GM06990 (cell line): ENCODE measurements at regions not wholly inside any gene's neighbourhood (a gene's known extent, or its start where the extent isn't known, plus 50 kb on each side); places are given as distances from the start of the nearest gene placed in this dataset.

Source experiments
- DNase-seq: peaks from one replicate; pipeline ENCODE4 v3.0.0-alpha.2; 2011; ENCODE audit not compliant: insufficient read length; ENCODE audit errors: extremely low read depth
- H3K27me3 ChIP-seq: replicated peaks from 2 replicates; pipeline ENCODE4 v1.6.0; 2011; ENCODE audit warnings: low read length; ENCODE audit not compliant: control insufficient read depth, insufficient read depth
- H3K36me3 ChIP-seq: 2 replicates; pipeline ENCODE4 v1.5.1; 2011; ENCODE audit warnings: low read length; ENCODE audit not compliant: control insufficient read depth, insufficient read depth
- H3K4me3 ChIP-seq: replicated peaks from 2 replicates; pipeline ENCODE4 v1.5.1; 2011; ENCODE audit warnings: low read depth, mild to moderate bottlenecking, control low read depth, low read length
- TF ChIP-seq, protein P1 (sequence below): IDR thresholded peaks from 2 replicates; pipeline ENCODE4 v1.5.1; 2011; ENCODE audit warnings: low read length, control low read depth, mild to moderate bottlenecking, inconsistent platforms; ENCODE audit not compliant: insufficient read depth, poor library complexity, severe bottlenecking

DNA sequence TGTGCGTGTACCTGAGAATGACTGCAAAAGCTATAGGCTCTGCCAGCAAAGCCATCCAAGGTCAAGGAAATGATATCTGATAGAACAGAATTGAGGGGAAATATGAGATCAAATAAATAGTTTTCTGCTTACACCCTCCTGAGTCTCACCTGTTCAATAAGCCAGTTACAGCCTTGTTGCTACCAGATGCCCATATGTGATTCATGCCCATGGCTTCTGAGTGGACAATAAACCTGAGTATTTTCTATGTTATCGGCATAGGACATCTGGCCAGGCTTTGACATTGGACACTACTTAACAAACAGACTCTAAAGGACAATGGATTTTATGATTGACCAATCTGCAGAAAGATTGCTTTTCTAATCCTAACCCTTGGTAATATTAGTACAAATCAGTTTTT, 297.9 kb downstream of the LRATD1 start:
- Histone ChIP-seq H3K4me3 (no peak overlapping the region), H3K36me3 (no peaks in the 10 kb centered on the region), H3K27me3 (no peaks in the 10 kb centered on the region)
- TF ChIP-seq, protein P1, sequence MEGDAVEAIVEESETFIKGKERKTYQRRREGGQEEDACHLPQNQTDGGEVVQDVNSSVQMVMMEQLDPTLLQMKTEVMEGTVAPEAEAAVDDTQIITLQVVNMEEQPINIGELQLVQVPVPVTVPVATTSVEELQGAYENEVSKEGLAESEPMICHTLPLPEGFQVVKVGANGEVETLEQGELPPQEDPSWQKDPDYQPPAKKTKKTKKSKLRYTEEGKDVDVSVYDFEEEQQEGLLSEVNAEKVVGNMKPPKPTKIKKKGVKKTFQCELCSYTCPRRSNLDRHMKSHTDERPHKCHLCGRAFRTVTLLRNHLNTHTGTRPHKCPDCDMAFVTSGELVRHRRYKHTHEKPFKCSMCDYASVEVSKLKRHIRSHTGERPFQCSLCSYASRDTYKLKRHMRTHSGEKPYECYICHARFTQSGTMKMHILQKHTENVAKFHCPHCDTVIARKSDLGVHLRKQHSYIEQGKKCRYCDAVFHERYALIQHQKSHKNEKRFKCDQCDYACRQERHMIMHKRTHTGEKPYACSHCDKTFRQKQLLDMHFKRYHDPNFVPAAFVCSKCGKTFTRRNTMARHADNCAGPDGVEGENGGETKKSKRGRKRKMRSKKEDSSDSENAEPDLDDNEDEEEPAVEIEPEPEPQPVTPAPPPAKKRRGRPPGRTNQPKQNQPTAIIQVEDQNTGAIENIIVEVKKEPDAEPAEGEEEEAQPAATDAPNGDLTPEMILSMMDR: no peak
- no peak for DNase-seq

DNA sequence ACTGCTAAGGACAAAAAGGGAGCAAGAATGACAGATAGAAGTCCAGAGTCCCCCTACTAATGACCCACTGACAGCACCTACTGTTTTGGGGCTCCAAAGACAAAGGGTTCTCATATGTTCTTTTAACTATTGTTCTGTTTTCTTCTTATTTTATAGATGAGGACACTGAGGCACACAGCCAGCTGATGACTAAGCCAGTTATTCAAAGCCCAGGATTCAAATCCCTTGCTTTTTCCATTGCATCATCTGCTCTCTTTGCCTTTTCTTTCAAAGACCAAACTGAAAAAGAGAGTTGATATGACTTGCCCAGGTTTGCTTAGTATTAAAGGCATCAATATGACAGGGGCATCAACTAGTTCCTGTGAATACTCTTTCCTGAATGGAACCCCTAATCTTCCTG, 299.8 kb downstream of the LRATD1 start:
- no peaks in the 10 kb centered on the region for H3K36me3 ChIP-seq
- TF ChIP-seq, protein P1: no peak
- no peak overlapping the region for H3K4me3 ChIP-seq
- H3K27me3 ChIP-seq: no peaks in the 10 kb centered on the region
- no peak for DNase-seq

DNA sequence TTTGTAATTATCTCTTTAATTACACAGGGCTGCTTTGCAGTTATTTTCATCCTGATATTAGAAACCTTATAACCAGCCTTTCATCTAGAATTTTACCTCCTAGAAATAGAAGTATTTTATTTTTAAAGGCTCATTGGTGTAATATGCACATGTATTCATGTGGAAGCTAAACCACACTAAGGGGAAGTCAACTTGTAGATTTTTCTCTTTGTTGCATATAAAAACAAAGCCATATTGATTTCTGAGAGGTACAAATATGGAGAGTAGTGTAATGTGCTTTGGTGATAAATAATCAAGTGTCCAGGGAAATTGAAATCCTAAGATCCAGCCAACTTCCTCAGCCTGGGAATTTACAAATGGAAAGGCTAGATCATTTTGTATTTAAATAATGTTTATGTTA, 301.2 kb downstream of the LRATD1 start:
- Histone ChIP-seq H3K4me3 (no peak overlapping the region), H3K36me3 (no peaks in the 10 kb centered on the region), H3K27me3 (no peaks in the 10 kb centered on the region)
- TF ChIP-seq, protein P1: no peak
- DNase-seq: no peak

DNA sequence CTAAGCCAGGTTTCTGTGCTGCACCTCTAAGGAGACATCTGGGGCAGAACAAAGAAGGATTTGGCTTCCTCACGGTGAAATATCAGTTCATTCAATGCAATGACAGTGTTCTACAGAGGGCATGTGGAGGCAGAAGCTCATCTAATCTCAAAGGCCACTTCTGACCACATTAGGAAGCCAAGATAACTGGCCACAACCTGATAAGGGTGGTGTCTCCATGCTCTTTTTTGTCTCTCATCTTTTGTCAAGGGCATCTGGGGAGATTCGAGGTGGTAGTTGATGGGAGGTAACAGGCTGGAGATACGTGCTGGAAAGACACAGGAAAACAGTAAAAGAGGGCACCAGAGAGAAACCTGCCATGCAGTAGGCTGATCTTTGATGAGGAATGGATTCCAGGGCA, 303.9 kb downstream of the LRATD1 start:
- no peak overlapping the region for H3K4me3 ChIP-seq
- H3K27me3 ChIP-seq: no peaks in the 10 kb centered on the region
- TF ChIP-seq, protein P1: no peak
- no peak for DNase-seq
- no peaks in the 10 kb centered on the region for H3K36me3 ChIP-seq

DNA sequence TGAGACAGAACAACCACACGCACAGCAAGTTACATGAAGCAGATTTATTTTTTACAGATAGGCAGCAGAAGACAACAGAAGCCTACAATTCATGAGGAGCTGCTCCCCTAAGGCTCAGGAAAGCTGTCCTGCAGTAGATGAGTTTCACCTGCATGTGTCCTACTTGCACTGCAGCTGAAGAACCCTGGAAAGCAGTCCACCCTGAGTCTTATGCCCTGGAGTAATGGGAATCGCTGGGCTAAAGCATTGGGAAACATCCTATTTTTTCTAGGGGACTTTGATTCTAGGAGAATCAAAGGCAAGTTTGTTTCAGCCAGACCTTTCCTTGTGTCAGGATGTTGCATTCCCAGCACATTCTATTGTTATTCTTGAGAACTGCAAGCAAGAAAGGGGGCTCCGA, 304.8 kb downstream of the LRATD1 start:
- DNase-seq: no peak
- TF ChIP-seq, protein P1: no peak
- Histone ChIP-seq H3K27me3 (no peaks in the 10 kb centered on the region), H3K36me3 (no peaks in the 10 kb centered on the region), H3K4me3 (no peak overlapping the region)

DNA sequence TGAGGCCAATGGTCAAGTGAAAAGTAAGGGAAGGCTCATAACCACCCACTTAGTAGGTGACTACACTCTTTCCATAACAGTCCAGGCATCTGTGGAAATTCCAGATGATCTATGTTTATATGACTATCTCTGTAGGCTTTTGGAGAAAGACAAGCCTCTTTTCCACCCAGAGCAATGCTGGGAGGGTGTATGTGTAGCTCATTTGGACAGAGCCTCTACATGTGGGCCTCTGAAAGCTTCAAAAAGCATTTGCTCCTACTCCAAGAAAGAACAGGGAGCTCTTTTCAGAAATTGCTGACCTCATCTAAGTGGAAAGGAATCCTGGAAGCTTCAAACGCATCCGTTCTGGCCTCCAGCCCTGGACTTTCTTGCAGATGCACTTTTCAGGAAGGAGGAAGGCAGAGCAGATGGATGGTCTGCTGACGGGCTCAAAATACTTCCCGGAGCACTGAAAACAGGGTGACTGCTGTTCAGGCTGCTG, 308.7 kb downstream of the LRATD1 start:
- DNase-seq: no peak
- H3K36me3 ChIP-seq: no peaks in the 10 kb centered on the region
- H3K27me3 ChIP-seq: no peaks in the 10 kb centered on the region
- TF ChIP-seq, protein P1: no peak
- H3K4me3 ChIP-seq: no peak overlapping the region
